Hypothalamus (tissue), 51 donors: ENCODE measurements at regions not wholly inside any gene's neighbourhood (a gene's known extent, or its start where the extent isn't known, plus 50 kb on each side); places are given as distances from the start of the nearest gene placed in this dataset.
"Not testable (repeated sequence)": the region's sequence is repeated elsewhere in the genome, so short reads cannot be mapped to it uniquely, and the experiment has no call there.

Experiments used
- DNase-seq, 51 donors: peaks; one replicate each; lab custom pipeline; 2025; lab: John Stamatoyannopoulos, UW

GRCh38 chr17:77083531-77083930 is 57.2 kb upstream of the SEC14L1 start:
- no peak for DNase-seq

GRCh38 chr17:77085926-77086432 is 54.8 kb upstream of the SEC14L1 start:
- no peak for DNase-seq

- DNase-seq = peak in 48 of 51 donors; percentile 9 to 88 (median 56)
Observed at GRCh38 chr17:77086433-77087010, 54.2 kb upstream of the SEC14L1 start.

GRCh38 chr17:77087650-77088454 is 52.9 kb upstream of the SEC14L1 start:
- no peak for DNase-seq

GRCh38 chr17:77088455-77089123 is 52.2 kb upstream of the SEC14L1 start:
- DNase-seq = peak; percentile 42 to 95 (median 85)

- no peak for DNase-seq
Observed at GRCh38 chr17:77089124-77089490, 51.7 kb upstream of the SEC14L1 start.

GRCh38 chr17:77089949-77090348 is 50.8 kb upstream of the SEC14L1 start:
- DNase-seq = not testable (repeated sequence)

GRCh38 chr17:77090476-77090875 is 50.3 kb upstream of the SEC14L1 start:
- DNase-seq = no peak
